ENCODE measurements at regions not wholly inside any gene's neighbourhood (a gene's known extent, or its start where the extent isn't known, plus 50 kb on each side); places are given as distances from the start of the nearest gene placed in this dataset.

DNA sequence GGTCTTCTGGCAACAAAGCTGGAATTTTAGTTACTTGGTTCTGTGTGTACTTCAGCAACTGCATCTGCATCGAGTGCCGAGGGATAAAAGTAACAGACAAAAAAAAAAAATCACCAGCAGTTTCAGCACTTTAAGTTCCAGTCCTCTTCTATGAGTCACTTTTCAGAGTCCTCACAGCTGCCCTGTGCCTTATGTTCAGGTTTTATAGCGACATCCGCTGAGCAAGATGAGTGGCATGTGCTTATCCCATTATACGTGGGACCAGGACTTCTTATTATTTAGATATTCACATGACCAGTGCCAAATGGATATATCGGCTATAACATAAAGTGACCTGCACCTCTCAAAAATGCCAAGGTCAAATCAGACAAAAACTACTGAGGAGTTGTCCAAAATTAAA, 242.9 kb downstream of the FOXA2 start:
- TF ChIP-seq, protein P1, sequence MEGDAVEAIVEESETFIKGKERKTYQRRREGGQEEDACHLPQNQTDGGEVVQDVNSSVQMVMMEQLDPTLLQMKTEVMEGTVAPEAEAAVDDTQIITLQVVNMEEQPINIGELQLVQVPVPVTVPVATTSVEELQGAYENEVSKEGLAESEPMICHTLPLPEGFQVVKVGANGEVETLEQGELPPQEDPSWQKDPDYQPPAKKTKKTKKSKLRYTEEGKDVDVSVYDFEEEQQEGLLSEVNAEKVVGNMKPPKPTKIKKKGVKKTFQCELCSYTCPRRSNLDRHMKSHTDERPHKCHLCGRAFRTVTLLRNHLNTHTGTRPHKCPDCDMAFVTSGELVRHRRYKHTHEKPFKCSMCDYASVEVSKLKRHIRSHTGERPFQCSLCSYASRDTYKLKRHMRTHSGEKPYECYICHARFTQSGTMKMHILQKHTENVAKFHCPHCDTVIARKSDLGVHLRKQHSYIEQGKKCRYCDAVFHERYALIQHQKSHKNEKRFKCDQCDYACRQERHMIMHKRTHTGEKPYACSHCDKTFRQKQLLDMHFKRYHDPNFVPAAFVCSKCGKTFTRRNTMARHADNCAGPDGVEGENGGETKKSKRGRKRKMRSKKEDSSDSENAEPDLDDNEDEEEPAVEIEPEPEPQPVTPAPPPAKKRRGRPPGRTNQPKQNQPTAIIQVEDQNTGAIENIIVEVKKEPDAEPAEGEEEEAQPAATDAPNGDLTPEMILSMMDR (IDR thresholded peaks at IDR 0.05) = no peak
- TF ChIP-seq POLR2A (IDR thresholded peaks at IDR 0.05) = no peak
